HG03565 (cell line): ENCODE measurements at regions not wholly inside any gene's neighbourhood (a gene's known extent, or its start where the extent isn't known, plus 50 kb on each side); places are given as distances from the start of the nearest gene placed in this dataset.

Source experiments
- ATAC-seq: cut with Tn5 transposase; IDR thresholded peaks from one replicate; pipeline ENCODE4 v1.9.1; 2021; ENCODE audit warnings: mild to moderate bottlenecking, moderate library complexity; ENCODE audit not compliant: unreplicated experiment

GRCh38 chr6:138550346-138550767 lies 51.1 kb upstream of the NHSL1 start:
- ATAC-seq, result no peak

GRCh38 chr6:138554146-138554545 lies 54.9 kb upstream of the NHSL1 start:
- no peak for ATAC-seq

- no peak for ATAC-seq
Observed at GRCh38 chr6:138555421-138555988, 56.2 kb upstream of the NHSL1 start.

GRCh38 chr6:138557147-138557546 lies 57.9 kb upstream of the NHSL1 start:
- ATAC-seq, result no peak

GRCh38 chr6:138559143-138559542 lies 59.8 kb upstream of the NHSL1 start:
- ATAC-seq, result no peak

- no peak for ATAC-seq
Observed at GRCh38 chr6:138560130-138560860, 61.0 kb upstream of the NHSL1 start.

GRCh38 chr6:138562691-138563090 lies 63.4 kb upstream of the NHSL1 start:
- ATAC-seq, result no peak

GRCh38 chr6:138563231-138563630 lies 63.9 kb upstream of the NHSL1 start:
- ATAC-seq, result no peak

GRCh38 chr6:138563650-138564049 lies 64.4 kb upstream of the NHSL1 start:
- ATAC-seq, result no peak

- ATAC-seq, result no peak
Observed at GRCh38 chr6:138564170-138564721, 65.0 kb upstream of the NHSL1 start.

GRCh38 chr6:138567052-138567451 lies 67.8 kb upstream of the NHSL1 start:
- no peak for ATAC-seq

GRCh38 chr6:138568997-138569396 lies 69.7 kb upstream of the NHSL1 start:
- ATAC-seq, result no peak

- no peak for ATAC-seq
Observed at GRCh38 chr6:138569554-138569953, 70.3 kb upstream of the NHSL1 start.

GRCh38 chr6:138569970-138570724 lies 70.9 kb upstream of the NHSL1 start:
- ATAC-seq, result no peak

- no peak for ATAC-seq
Observed at GRCh38 chr6:138570725-138571029, 71.4 kb upstream of the NHSL1 start.

- no peak for ATAC-seq
Observed at GRCh38 chr6:138571181-138571580, 71.9 kb upstream of the NHSL1 start.

- ATAC-seq, result no peak
Observed at GRCh38 chr6:138571585-138572166, 72.4 kb upstream of the NHSL1 start.

- ATAC-seq, result no peak
Observed at GRCh38 chr6:138572167-138572875, 73.0 kb upstream of the NHSL1 start.

GRCh38 chr6:138572885-138573284 lies 73.6 kb upstream of the NHSL1 start:
- no peak for ATAC-seq

- ATAC-seq, result no peak
Observed at GRCh38 chr6:138575257-138575656, 76.0 kb upstream of the NHSL1 start.

GRCh38 chr6:138576313-138576712 lies 77.0 kb upstream of the NHSL1 start:
- ATAC-seq, result no peak
